Hematopoietic multipotent progenitor cell treated with erythropoietin and hydrocortisone succinate and interleukin-3 and kit ligand, for 15 days (in vitro differentiated cells): ENCODE measurements at regions not wholly inside any gene's neighbourhood (a gene's known extent, or its start where the extent isn't known, plus 50 kb on each side); places are given as distances from the start of the nearest gene placed in this dataset.
A peak's percentile ranks its signal among the peaks of the same experiment; 100 is the strongest.
"Not testable (repeated sequence)": the region's sequence is repeated elsewhere in the genome, so short reads cannot be mapped to it uniquely, and the experiment has no call there.

ENCODE experiments used
- DNase-seq: peaks from one replicate; pipeline ENCODE4 v3.0.0-alpha.2; 2015; ENCODE audit warnings: low spot score

- no peak for DNase-seq
Measured at GRCh38 chr1:163472651-163473248, 151.0 kb downstream of the NUF2 start.

- no peak for DNase-seq
Measured at GRCh38 chr1:163477276-163477830, 155.6 kb downstream of the NUF2 start.

- DNase-seq = not testable (repeated sequence)
Measured at GRCh38 chr1:163498391-163499330, 176.9 kb downstream of the NUF2 start.

GRCh38 chr1:163504331-163504978 lies 182.7 kb downstream of the NUF2 start:
- DNase-seq = no peak

- no peak for DNase-seq
Measured at GRCh38 chr1:163509114-163509513, 187.4 kb downstream of the NUF2 start.

GRCh38 chr1:163512349-163512989 lies 190.7 kb downstream of the NUF2 start:
- no peak for DNase-seq

- DNase-seq = no peak
Measured at GRCh38 chr1:163523375-163524029, 201.7 kb downstream of the NUF2 start.

GRCh38 chr1:163528710-163529348 lies 207.1 kb downstream of the NUF2 start:
- DNase-seq = peak; percentile 2

- no peak for DNase-seq
Measured at GRCh38 chr1:163531345-163531744, 209.6 kb downstream of the NUF2 start.

- DNase-seq = no peak
Measured at GRCh38 chr1:163535401-163535800, 213.6 kb downstream of the NUF2 start.

- DNase-seq = no peak
Measured at GRCh38 chr1:163535807-163536206, 214.1 kb downstream of the NUF2 start.

GRCh38 chr1:163537809-163538208 lies 216.1 kb downstream of the NUF2 start:
- DNase-seq = no peak

GRCh38 chr1:163538667-163539066 lies 216.9 kb downstream of the NUF2 start:
- DNase-seq = no peak

- DNase-seq = no peak
Measured at GRCh38 chr1:163540727-163541126, 219.0 kb downstream of the NUF2 start.

- no peak for DNase-seq
Measured at GRCh38 chr1:163544441-163544840, 222.7 kb downstream of the NUF2 start.

- no peak for DNase-seq
Measured at GRCh38 chr1:163558162-163558561, 236.4 kb downstream of the NUF2 start.

- DNase-seq = no peak
Measured at GRCh38 chr1:163561580-163562295, 240.0 kb downstream of the NUF2 start.

GRCh38 chr1:163562355-163562754 lies 240.6 kb downstream of the NUF2 start:
- no peak for DNase-seq

- no peak for DNase-seq
Measured at GRCh38 chr1:163565166-163565565, 243.4 kb downstream of the NUF2 start.

GRCh38 chr1:163570071-163570470 lies 248.3 kb downstream of the NUF2 start:
- DNase-seq = no peak
